ENCODE measurements at regions not wholly inside any gene's neighbourhood (a gene's known extent, or its start where the extent isn't known, plus 50 kb on each side); places are given as distances from the start of the nearest gene placed in this dataset.

- Mint-ChIP-seq H3K27ac (no peak overlapping the region), H3K4me1 (ENCODE audit: low read depth) (no peaks in the 10 kb centered on the region), H3K36me3 (no peaks in the 10 kb centered on the region), H3K4me3 (no peak overlapping the region), H3K9me3 (ENCODE audit: low read depth) (no peaks in the 10 kb centered on the region), H3K27me3 (peaks cover 8% of the 10 kb centered on the region)
These were observed 57.8 kb downstream of the PRLHR start for GRCh38 chr10:118537623-118538022.

- Mint-ChIP-seq H3K4me1 (ENCODE audit: low read depth) (peaks cover 3% of the 10 kb centered on the region), H3K4me3 (no peak overlapping the region), H3K27me3 (peaks cover 3% of the 10 kb centered on the region), H3K36me3 (no peaks in the 10 kb centered on the region), H3K27ac (no peak overlapping the region), H3K9me3 (ENCODE audit: low read depth) (no peaks in the 10 kb centered on the region)
These were observed 61.3 kb downstream of the PRLHR start for GRCh38 chr10:118534136-118534535.

DNA sequence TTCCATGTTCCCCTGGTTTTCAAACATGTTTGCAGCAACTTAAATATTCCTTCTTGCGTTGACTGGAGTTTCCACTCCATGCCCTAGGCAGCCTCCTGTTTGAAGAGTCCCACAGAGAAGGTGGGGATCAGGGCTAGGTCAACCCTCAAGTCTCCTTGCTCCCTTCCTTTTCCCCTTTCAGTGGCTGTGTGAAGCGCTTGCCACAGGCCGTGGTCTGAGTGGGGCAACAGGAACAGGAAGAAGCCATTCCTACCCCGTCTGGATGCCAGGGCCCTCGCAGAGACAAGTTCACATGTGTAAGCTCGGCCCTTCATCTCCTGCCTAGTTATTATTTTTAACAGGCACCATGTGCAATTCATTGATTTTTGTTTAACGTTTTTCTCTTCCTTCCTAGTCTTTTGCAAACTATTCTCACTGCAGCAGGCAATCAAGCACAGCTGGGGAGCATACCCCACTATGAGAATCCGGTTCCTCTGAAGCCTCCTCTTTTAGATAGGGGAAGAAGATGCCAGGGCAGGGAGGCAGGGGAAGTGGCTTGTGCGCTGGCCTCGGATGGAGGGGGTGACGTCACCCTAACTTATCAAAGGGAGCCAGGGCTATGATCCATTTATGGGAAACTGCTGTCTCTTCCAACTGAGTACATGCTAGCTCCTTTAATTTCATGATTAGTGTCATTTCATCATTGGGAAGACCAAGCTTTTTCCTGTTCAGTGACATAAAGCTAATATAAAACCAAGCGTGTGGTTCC lies 64.2 kb downstream of the PRLHR start:
- H3K4me3 Mint-ChIP-seq = no peak overlapping the region
- H3K27ac Mint-ChIP-seq = no peak overlapping the region
- no peaks in the 10 kb centered on the region for H3K9me3 Mint-ChIP-seq (ENCODE audit: low read depth)
- peaks cover 3% of the 10 kb centered on the region for H3K4me1 Mint-ChIP-seq (ENCODE audit: low read depth)
- peaks cover 4% of the 10 kb centered on the region for H3K27me3 Mint-ChIP-seq
- H3K36me3 Mint-ChIP-seq = no peaks in the 10 kb centered on the region

DNA sequence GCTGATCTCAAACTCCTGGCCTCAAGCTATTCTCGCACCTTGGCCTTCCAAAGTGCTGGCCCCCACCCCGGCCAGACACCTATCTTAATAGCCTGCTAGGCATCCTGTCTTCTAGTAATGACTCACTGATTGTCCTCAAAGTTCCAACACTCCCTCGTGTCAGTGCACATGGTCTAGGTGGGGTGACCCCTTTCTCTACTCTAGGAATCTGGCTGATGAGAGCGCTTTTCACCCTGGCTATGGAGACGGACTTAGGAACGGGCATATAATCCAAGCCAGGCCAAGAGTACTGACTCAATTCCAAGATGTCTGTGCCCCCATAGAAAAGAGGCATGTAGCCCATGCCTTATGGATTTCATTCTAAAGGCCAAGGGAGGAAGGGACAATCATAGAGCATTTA lies 67.0 kb downstream of the PRLHR start:
- Mint-ChIP-seq H3K27me3 (peaks cover 7% of the 10 kb centered on the region), H3K36me3 (no peaks in the 10 kb centered on the region), H3K4me3 (no peak overlapping the region), H3K9me3 (ENCODE audit: low read depth) (no peaks in the 10 kb centered on the region), H3K4me1 (ENCODE audit: low read depth) (peaks cover 3% of the 10 kb centered on the region), H3K27ac (no peak overlapping the region)

DNA sequence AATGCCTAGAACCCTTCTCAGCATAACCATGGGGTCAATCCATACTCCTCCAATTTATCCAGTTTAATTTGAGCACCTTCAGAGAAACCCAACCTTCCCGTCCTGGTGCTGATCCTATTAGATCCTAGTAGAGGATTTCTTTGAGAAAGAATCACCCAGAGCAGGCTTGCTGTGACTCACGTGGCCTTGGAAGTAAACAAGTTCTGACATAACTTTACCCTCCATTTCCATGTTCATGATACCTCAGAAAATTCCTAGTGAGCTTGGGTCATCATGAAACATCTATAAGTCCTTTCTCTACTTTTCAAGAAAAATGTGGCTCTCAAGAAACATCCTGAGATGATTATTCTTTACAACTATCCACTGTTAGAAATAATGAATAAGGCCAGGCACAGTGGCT lies 71.7 kb downstream of the PRLHR start:
- no peaks in the 10 kb centered on the region for H3K4me1 Mint-ChIP-seq (ENCODE audit: low read depth)
- H3K27ac Mint-ChIP-seq = no peak overlapping the region
- H3K36me3 Mint-ChIP-seq = no peaks in the 10 kb centered on the region
- H3K4me3 Mint-ChIP-seq = no peak overlapping the region
- peaks cover 9% of the 10 kb centered on the region for H3K27me3 Mint-ChIP-seq
- H3K9me3 Mint-ChIP-seq (ENCODE audit: low read depth) = peaks cover under 1% of the 10 kb centered on the region

GRCh38 chr10:118522791-118523498 lies 72.5 kb downstream of the PRLHR start:
- H3K4me1 Mint-ChIP-seq (ENCODE audit: low read depth) = no peaks in the 10 kb centered on the region
- no peak overlapping the region for H3K4me3 Mint-ChIP-seq
- H3K9me3 Mint-ChIP-seq (ENCODE audit: low read depth) = peaks cover 9% of the 10 kb centered on the region
- peaks cover 3% of the 10 kb centered on the region for H3K36me3 Mint-ChIP-seq
- H3K27ac Mint-ChIP-seq = no peak overlapping the region
- peaks cover 12% of the 10 kb centered on the region for H3K27me3 Mint-ChIP-seq

GRCh38 chr10:118521415-118522117 lies 73.9 kb downstream of the PRLHR start:
- Mint-ChIP-seq H3K27ac (no peak overlapping the region), H3K4me1 (ENCODE audit: low read depth) (no peaks in the 10 kb centered on the region), H3K27me3 (peaks cover 10% of the 10 kb centered on the region), H3K4me3 (no peak overlapping the region), H3K36me3 (peaks cover 3% of the 10 kb centered on the region), H3K9me3 (ENCODE audit: low read depth) (peaks cover 10% of the 10 kb centered on the region)

- Mint-ChIP-seq H3K9me3 (ENCODE audit: low read depth) (peaks cover 10% of the 10 kb centered on the region), H3K27me3 (peaks cover 8% of the 10 kb centered on the region), H3K4me3 (no peak overlapping the region), H3K36me3 (peaks cover 3% of the 10 kb centered on the region), H3K4me1 (ENCODE audit: low read depth) (no peaks in the 10 kb centered on the region), H3K27ac (no peak overlapping the region)
These were observed 75.2 kb downstream of the PRLHR start for GRCh38 chr10:118520116-118520742.

DNA sequence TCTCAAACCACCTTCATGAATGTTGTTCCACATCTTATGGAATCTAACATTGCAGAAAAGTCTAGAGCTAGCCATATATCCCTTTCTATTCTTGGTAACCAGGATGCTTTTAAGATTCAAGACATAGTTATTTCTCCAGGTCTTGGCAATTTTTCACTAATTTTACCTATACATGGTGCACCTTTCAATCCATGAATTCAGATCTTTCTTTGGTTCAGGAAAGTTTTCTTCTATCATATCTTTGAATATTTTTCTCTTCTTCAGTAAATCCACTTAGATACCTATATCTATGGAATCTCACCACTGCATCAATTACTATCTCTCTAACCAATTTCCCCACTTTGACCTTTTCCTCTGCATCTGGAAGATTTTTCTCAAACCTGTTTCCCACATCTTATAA lies 77.4 kb downstream of the PRLHR start:
- Mint-ChIP-seq H3K4me1 (ENCODE audit: low read depth) (no peaks in the 10 kb centered on the region), H3K9me3 (ENCODE audit: low read depth) (peaks cover 10% of the 10 kb centered on the region), H3K36me3 (peaks cover 3% of the 10 kb centered on the region), H3K4me3 (no peak overlapping the region), H3K27ac (no peak overlapping the region), H3K27me3 (peaks cover 15% of the 10 kb centered on the region)

- Mint-ChIP-seq H3K4me1 (ENCODE audit: low read depth) (no peaks in the 10 kb centered on the region), H3K36me3 (peaks cover 3% of the 10 kb centered on the region), H3K4me3 (no peak overlapping the region), H3K27me3 (peaks cover 14% of the 10 kb centered on the region), H3K27ac (no peak overlapping the region), H3K9me3 (ENCODE audit: low read depth) (peaks cover 10% of the 10 kb centered on the region)
These were observed 78.7 kb downstream of the PRLHR start for GRCh38 chr10:118516716-118517115.

GRCh38 chr10:118513174-118513573 lies 82.3 kb downstream of the PRLHR start:
- Mint-ChIP-seq H3K27ac (no peak overlapping the region), H3K4me3 (no peak overlapping the region), H3K36me3 (peaks cover 1% of the 10 kb centered on the region)

GRCh38 chr10:118511711-118512110 lies 83.7 kb downstream of the PRLHR start:
- Mint-ChIP-seq H3K9me3 (ENCODE audit: low read depth) (no peaks in the 10 kb centered on the region), H3K4me1 (ENCODE audit: low read depth) (peaks cover 2% of the 10 kb centered on the region), H3K4me3 (no peak overlapping the region), H3K27me3 (peaks cover 9% of the 10 kb centered on the region), H3K27ac (no peak overlapping the region), H3K36me3 (no peaks in the 10 kb centered on the region)

More at GRCh38 chr10:118513174-118513573, 82.3 kb downstream of the PRLHR start:
- peaks cover 2% of the 10 kb centered on the region for H3K4me1 Mint-ChIP-seq (ENCODE audit: low read depth)
- peaks cover 13% of the 10 kb centered on the region for H3K27me3 Mint-ChIP-seq
- peaks cover 3% of the 10 kb centered on the region for H3K9me3 Mint-ChIP-seq (ENCODE audit: low read depth)

DNA sequence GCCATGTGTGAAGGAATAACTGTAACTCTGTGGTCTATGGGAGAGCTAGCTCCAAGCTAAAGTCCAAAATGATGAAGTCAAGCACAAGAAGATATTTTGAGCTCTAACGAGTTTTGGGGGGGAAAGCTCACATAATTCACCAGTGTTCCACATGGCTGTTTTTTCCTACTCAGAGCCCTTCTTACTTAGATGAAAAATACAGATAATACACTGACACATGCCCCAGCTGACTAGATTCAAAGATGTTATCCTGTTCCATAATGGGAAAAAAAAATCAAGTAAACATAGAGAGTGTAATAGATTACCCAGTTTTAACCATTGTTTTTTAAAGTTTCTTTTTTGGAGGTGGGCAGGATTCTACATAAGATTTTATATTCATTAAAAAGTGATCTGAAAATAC lies 86.6 kb downstream of the PRLHR start:
- Mint-ChIP-seq H3K4me3 (no peak overlapping the region), H3K36me3 (no peaks in the 10 kb centered on the region), H3K9me3 (ENCODE audit: low read depth) (no peaks in the 10 kb centered on the region), H3K27ac (no peak overlapping the region), H3K27me3 (peaks cover 6% of the 10 kb centered on the region), H3K4me1 (ENCODE audit: low read depth) (peaks cover 4% of the 10 kb centered on the region)

DNA sequence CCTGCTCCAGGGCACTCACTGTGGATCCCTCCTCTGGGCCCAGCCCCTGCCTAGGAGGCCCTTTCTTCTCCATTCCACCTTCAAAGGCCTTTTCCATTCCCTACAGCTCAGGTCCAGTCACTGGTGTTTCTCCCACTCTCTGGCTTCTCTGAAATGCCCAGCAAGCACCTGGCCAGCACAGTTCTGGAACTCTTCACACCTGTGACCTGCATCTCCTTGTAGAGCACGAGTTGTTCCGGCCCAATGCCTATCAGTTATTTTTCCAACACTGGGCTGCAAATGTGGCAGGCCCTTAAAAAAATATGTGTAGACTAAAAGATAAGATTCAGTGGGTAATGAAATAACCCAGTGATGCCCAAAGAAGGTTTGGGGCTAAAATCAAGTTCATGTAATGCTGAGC lies 87.1 kb downstream of the PRLHR start:
- Mint-ChIP-seq H3K4me3 (no peak overlapping the region), H3K36me3 (no peaks in the 10 kb centered on the region), H3K27me3 (peaks cover 3% of the 10 kb centered on the region), H3K4me1 (ENCODE audit: low read depth) (peaks cover 6% of the 10 kb centered on the region), H3K9me3 (ENCODE audit: low read depth) (no peaks in the 10 kb centered on the region), H3K27ac (no peak overlapping the region)

Measured in activated naive CD8-positive, alpha-beta T cell (primary cell).